Astrocyte (in vitro differentiated cells and primary cell): ENCODE measurements at regions not wholly inside any gene's neighbourhood (a gene's known extent, or its start where the extent isn't known, plus 50 kb on each side); places are given as distances from the start of the nearest gene placed in this dataset.

Source experiments
- CTCF ChIP-seq: IDR thresholded peaks from 2 replicates; pipeline ENCODE4 v1.5.1; 2011; ENCODE audit warnings: low read depth, mild to moderate bottlenecking, inconsistent platforms, low read length, moderate library complexity; ENCODE audit not compliant: insufficient read depth
- EZH2 ChIP-seq: IDR thresholded peaks from 2 replicates; pipeline ENCODE4 v1.6.1; 2012; ENCODE audit warnings: mild to moderate bottlenecking, low read length, inconsistent platforms; ENCODE audit not compliant: insufficient read depth

- TF ChIP-seq CTCF (no peak), EZH2 (no peak)
Measured at GRCh38 chr15:38102972-38103371, 149.7 kb upstream of the SPRED1 start.
